MG63 (cell line): ENCODE measurements at regions not wholly inside any gene's neighbourhood (a gene's known extent, or its start where the extent isn't known, plus 50 kb on each side); places are given as distances from the start of the nearest gene placed in this dataset.
"Not testable (repeated sequence)": the region's sequence is repeated elsewhere in the genome, so short reads cannot be mapped to it uniquely, and the experiment has no call there.

Experiments
- DNase-seq: peaks from one replicate; pipeline ENCODE4 v3.0.0-alpha.2; 2020
- H3K27me3 ChIP-seq: fragments of 250-450 bp; sonication (Bioruptor Pico); 2 replicates; pipeline ENCODE4 v1.5.1; 2020; ENCODE audit warnings: mild to moderate bottlenecking, moderate library complexity
- H3K36me3 ChIP-seq: fragments of 250-450 bp; sonication (Bioruptor Pico); 2 replicates; pipeline ENCODE4 v1.5.1; 2020; ENCODE audit warnings: mild to moderate bottlenecking, moderate library complexity
- H3K4me3 ChIP-seq: fragments of 250-450 bp; sonication (Bioruptor Pico); 2 replicates; pipeline ENCODE4 v1.5.1; 2020; ENCODE audit warnings: mild to moderate bottlenecking, moderate library complexity
- H3K9me3 ChIP-seq: fragments of 250-450 bp; sonication (Bioruptor Pico); 2 replicates; pipeline ENCODE4 v1.5.1; 2020; ENCODE audit warnings: mild to moderate bottlenecking, moderate library complexity

DNA sequence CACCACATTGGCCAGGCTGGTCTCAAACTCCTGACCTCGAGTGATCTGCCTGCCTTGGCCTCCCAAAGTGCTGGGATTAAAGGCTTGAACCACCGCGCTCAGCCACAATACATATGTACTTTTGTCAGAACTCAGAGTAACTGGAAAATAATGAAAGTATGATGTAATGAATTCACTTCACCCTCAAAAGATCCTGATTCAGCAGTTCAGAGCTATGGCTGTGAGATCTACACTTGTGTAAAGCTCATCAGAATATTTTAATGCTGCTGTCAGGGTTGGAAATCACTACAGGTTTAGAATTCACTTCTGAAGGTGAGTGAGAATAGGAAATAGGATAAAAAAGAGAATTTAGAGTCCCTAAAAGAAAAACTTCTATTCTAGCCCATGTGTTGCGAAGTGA lies 464.5 kb upstream of the NRSN1 start:
- no peaks in the 10 kb centered on the region for H3K9me3 ChIP-seq
- H3K4me3 ChIP-seq = no peak overlapping the region
- H3K27me3 ChIP-seq = no peaks in the 10 kb centered on the region
- no peaks in the 10 kb centered on the region for H3K36me3 ChIP-seq
- no peak for DNase-seq

DNA sequence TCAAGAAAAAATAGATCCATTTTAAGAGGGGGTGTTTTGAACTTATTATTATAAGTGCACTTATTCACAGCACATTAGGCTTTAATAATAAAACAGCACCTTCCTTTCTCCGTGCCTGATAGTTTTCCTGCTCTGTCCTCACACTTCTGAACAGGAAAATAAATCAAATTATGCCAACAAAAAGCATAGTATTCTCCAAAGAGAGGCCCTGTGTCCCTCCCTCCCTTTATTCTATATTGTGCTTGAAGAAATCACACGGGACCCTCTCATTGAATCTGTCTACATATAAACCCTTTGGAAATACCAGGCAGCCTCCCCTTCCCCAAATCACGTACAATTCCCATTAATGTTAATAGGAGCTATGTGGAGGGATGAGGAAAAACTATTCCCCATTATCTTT lies 462.9 kb upstream of the NRSN1 start:
- no peaks in the 10 kb centered on the region for H3K36me3 ChIP-seq
- H3K4me3 ChIP-seq = no peak overlapping the region
- no peaks in the 10 kb centered on the region for H3K9me3 ChIP-seq
- no peaks in the 10 kb centered on the region for H3K27me3 ChIP-seq
- no peak for DNase-seq

DNA sequence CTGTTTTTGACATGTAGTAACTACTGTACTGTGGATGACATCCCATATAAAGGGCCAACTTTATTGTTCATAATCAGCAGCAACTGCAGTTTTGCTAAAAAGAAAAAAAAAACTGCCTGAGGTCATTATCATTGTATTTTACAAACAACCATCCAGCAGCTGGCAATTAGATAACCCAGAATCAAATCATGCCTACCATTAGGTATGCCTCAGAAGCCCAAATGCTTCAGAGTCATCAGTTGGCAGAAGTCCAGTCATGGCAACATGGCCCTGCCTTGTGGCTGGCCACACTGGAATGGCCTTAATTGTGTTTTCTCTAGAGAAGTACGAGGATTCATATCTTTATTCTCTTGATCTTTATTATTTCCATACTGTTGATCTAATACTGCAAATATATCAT lies 462.4 kb upstream of the NRSN1 start:
- no peaks in the 10 kb centered on the region for H3K9me3 ChIP-seq
- peak; percentile 9 for DNase-seq
- no peaks in the 10 kb centered on the region for H3K27me3 ChIP-seq
- H3K36me3 ChIP-seq = no peaks in the 10 kb centered on the region
- H3K4me3 ChIP-seq = no peak overlapping the region

DNA sequence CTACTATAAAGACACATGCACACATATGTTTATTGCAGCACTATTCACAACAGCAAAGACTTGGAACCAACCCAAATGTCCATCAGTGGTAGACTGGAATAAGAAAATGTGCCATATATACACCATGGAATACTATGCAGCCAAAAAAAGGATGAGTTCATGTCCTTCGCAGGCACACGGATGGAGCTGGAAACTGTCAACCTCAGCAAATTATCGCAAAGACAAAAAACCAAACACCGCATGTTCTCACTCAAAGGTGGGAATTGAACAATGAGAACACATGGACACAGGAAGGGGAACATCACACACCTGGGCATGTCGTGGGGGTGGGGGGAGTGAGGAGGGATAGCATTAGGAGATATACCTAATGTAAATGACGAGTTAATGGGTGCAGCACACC lies 460.1 kb upstream of the NRSN1 start:
- DNase-seq, H3K27me3 ChIP-seq, H3K4me3 ChIP-seq, H3K9me3 ChIP-seq, H3K36me3 ChIP-seq: not testable (repeated sequence)

GRCh38 chr6:23672737-23673136 lies 453.3 kb upstream of the NRSN1 start:
- H3K4me3 ChIP-seq = no peak overlapping the region
- no peak for DNase-seq
- no peaks in the 10 kb centered on the region for H3K27me3 ChIP-seq
- H3K9me3 ChIP-seq = no peaks in the 10 kb centered on the region
- H3K36me3 ChIP-seq = no peaks in the 10 kb centered on the region

GRCh38 chr6:23678626-23679025 lies 447.4 kb upstream of the NRSN1 start:
- no peak for DNase-seq
- Histone ChIP-seq H3K9me3 (no peaks in the 10 kb centered on the region), H3K27me3 (no peaks in the 10 kb centered on the region), H3K36me3 (no peaks in the 10 kb centered on the region), H3K4me3 (no peak overlapping the region)

GRCh38 chr6:23681743-23682142 lies 444.3 kb upstream of the NRSN1 start:
- DNase-seq = no peak
- H3K36me3 ChIP-seq = no peaks in the 10 kb centered on the region
- no peaks in the 10 kb centered on the region for H3K27me3 ChIP-seq
- no peaks in the 10 kb centered on the region for H3K9me3 ChIP-seq
- H3K4me3 ChIP-seq = no peak overlapping the region

- no peaks in the 10 kb centered on the region for H3K9me3 ChIP-seq
- H3K27me3 ChIP-seq = no peaks in the 10 kb centered on the region
- H3K4me3 ChIP-seq = no peak overlapping the region
- no peaks in the 10 kb centered on the region for H3K36me3 ChIP-seq
- no peak for DNase-seq
Measured at GRCh38 chr6:23688650-23689049, 437.4 kb upstream of the NRSN1 start.

GRCh38 chr6:23690453-23691049 lies 435.5 kb upstream of the NRSN1 start:
- Histone ChIP-seq H3K9me3 (no peaks in the 10 kb centered on the region), H3K27me3 (no peaks in the 10 kb centered on the region), H3K4me3 (no peak overlapping the region), H3K36me3 (no peaks in the 10 kb centered on the region)
- no peak for DNase-seq

- Histone ChIP-seq H3K27me3 (no peaks in the 10 kb centered on the region), H3K36me3 (no peaks in the 10 kb centered on the region), H3K9me3 (no peaks in the 10 kb centered on the region), H3K4me3 (no peak overlapping the region)
- no peak for DNase-seq
Measured at GRCh38 chr6:23692184-23692583, 433.8 kb upstream of the NRSN1 start.

DNA sequence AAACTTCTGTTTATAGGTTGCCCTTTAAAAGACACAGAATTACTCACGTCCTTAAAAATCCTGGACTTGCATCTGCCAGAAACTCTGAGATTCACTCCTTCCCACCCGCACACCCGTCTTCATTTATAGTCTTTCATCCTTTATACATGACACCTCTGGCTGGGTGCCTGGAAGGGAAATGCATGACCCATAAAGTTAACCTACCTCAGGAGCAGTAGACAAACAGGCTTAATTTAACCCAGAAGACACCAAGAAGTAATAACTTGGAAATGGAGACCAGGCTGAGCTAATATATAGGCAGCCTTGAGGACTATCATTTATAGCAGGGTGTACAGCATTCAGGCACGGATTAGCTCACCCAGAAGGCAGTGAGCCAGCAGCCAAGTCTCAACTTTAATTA lies 429.0 kb upstream of the NRSN1 start:
- peak; percentile 57 for DNase-seq
- H3K4me3 ChIP-seq = no peak overlapping the region
- no peaks in the 10 kb centered on the region for H3K9me3 ChIP-seq
- H3K27me3 ChIP-seq = no peaks in the 10 kb centered on the region
- no peaks in the 10 kb centered on the region for H3K36me3 ChIP-seq

- no peak for DNase-seq
- H3K9me3 ChIP-seq = no peaks in the 10 kb centered on the region
- no peaks in the 10 kb centered on the region for H3K27me3 ChIP-seq
- no peaks in the 10 kb centered on the region for H3K36me3 ChIP-seq
- no peak overlapping the region for H3K4me3 ChIP-seq
Measured at GRCh38 chr6:23704479-23705052, 421.4 kb upstream of the NRSN1 start.

DNA sequence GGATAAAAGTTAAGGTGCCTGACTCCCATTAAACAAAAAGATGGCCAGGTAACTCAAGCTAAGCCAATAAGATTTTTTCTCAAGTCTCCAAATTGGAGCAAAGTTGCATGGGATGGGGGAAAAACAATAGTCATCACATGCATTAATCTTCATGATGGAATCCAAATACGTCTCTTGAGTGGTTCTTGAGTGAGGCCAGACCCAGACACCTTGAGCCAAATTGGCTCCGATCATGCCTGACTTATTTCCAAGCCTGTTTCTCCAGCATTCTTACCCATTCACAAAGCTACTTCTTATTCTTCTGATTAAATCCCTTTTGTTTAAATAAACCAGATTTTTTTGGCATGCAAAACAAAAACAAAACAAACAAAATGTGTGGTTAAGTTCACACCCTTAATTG lies 420.3 kb upstream of the NRSN1 start:
- DNase-seq = no peak
- Histone ChIP-seq H3K4me3 (no peak overlapping the region), H3K9me3 (no peaks in the 10 kb centered on the region), H3K36me3 (no peaks in the 10 kb centered on the region), H3K27me3 (no peaks in the 10 kb centered on the region)

GRCh38 chr6:23712756-23713155 lies 413.3 kb upstream of the NRSN1 start:
- H3K4me3 ChIP-seq = no peak overlapping the region
- H3K9me3 ChIP-seq = no peaks in the 10 kb centered on the region
- no peaks in the 10 kb centered on the region for H3K27me3 ChIP-seq
- no peaks in the 10 kb centered on the region for H3K36me3 ChIP-seq
- DNase-seq = no peak

- no peak overlapping the region for H3K4me3 ChIP-seq
- H3K27me3 ChIP-seq = no peaks in the 10 kb centered on the region
- no peaks in the 10 kb centered on the region for H3K36me3 ChIP-seq
- no peaks in the 10 kb centered on the region for H3K9me3 ChIP-seq
- DNase-seq = no peak
Measured at GRCh38 chr6:23713211-23713610, 412.8 kb upstream of the NRSN1 start.

DNA sequence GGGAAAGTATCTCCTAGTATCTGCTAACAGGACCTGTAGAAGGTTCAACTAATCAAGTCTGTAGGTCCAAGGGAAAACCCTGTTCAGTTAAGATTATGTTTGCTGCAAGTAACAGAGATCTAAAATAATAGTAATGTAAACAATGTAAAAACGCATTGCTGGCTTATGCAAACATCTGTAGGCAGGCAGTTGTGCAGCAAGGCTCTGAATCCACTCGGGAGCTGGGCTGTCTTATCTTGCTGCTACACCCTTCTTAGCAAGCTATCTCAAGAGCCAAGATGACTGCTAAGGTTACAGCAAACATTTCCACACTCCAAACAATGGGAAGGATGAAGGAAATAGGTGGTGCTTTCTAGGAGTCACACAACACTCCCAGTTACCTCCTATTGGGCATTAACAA lies 397.3 kb upstream of the NRSN1 start:
- H3K4me3 ChIP-seq = no peak overlapping the region
- H3K27me3 ChIP-seq = no peaks in the 10 kb centered on the region
- DNase-seq = no peak
- no peaks in the 10 kb centered on the region for H3K9me3 ChIP-seq
- no peaks in the 10 kb centered on the region for H3K36me3 ChIP-seq

DNA sequence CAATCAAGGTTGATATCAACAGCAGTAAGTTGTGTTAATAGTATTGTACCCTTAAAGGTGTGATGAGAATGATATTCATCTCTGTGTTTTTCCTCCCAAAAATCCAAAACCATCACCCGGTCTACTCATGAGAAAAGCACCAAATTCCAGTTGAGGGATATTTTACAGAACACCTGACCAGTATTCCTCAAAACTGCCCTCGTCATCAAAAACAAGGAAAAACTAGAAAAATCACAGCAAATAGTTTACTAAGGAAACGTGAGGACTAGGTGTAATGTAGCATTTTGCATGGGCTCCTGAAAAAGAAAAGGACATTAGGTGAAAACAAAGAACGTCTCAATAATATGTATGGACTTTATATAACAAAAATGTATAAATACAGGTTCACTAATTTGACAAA lies 394.4 kb upstream of the NRSN1 start:
- DNase-seq = no peak
- H3K36me3 ChIP-seq = no peaks in the 10 kb centered on the region
- no peaks in the 10 kb centered on the region for H3K27me3 ChIP-seq
- H3K4me3 ChIP-seq = no peak overlapping the region
- no peaks in the 10 kb centered on the region for H3K9me3 ChIP-seq

- Histone ChIP-seq H3K4me3 (no peak overlapping the region), H3K36me3 (no peaks in the 10 kb centered on the region), H3K9me3 (no peaks in the 10 kb centered on the region), H3K27me3 (no peaks in the 10 kb centered on the region)
- DNase-seq = no peak
Measured at GRCh38 chr6:23732521-23732920, 393.5 kb upstream of the NRSN1 start.

GRCh38 chr6:23735151-23735550 lies 390.9 kb upstream of the NRSN1 start:
- no peaks in the 10 kb centered on the region for H3K27me3 ChIP-seq

More at GRCh38 chr6:23735151-23735550, 390.9 kb upstream of the NRSN1 start:
- H3K36me3 ChIP-seq = no peaks in the 10 kb centered on the region
- H3K4me3 ChIP-seq = no peak overlapping the region
- no peaks in the 10 kb centered on the region for H3K9me3 ChIP-seq
- no peak for DNase-seq
